G401.6 (cell line): ENCODE measurements at regions not wholly inside any gene's neighbourhood (a gene's known extent, or its start where the extent isn't known, plus 50 kb on each side); places are given as distances from the start of the nearest gene placed in this dataset.
A peak's percentile ranks its signal among the peaks of the same experiment; 100 is the strongest.
"Not testable (repeated sequence)": the region's sequence is repeated elsewhere in the genome, so short reads cannot be mapped to it uniquely, and the experiment has no call there.

Experiments used
- FAIRE-seq: peaks from 2 replicates; lab custom pipeline; 2012; peaks lifted over from hg19 to GRCh38; lab: Jason Lieb, UNC

DNA sequence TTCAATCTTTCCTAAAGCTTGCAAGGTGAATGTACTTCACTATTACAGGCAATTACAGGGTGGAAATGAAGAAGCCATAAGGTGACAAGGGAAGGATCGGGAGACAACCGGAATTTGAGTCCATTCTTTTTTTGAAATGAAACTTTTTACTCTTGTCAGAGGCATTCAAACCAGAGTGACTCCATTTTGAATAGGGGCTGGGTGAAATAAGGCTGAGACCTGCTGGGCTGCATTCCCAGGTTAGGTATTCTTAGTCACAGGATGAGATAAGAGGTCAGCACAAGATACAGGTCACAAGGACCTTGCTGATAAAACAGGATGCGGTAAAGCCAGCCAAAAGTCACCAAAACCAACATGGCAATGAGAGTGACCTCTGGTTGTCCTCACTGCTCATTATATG is 363.3 kb downstream of the TYW1 start:
- FAIRE-seq, result no peak

DNA sequence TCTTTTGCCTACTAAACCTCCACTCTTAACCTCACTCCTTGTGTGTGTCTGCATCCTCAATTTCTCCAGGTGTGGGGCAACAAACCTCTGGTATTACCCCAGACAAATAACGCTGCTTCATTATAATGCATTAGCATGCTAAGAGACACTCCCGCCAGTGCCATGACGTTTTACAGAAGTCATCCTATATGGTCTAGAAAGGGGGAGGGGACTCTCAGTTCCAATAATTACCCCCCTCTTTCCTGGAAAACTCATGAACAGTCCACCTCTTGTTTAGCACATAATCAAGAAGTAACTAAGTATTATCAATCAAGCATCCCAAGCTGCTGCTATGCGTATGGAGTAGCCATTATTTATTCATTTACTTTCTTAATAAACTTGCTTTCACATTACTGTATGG is 364.5 kb downstream of the TYW1 start:
- FAIRE-seq, result no peak

DNA sequence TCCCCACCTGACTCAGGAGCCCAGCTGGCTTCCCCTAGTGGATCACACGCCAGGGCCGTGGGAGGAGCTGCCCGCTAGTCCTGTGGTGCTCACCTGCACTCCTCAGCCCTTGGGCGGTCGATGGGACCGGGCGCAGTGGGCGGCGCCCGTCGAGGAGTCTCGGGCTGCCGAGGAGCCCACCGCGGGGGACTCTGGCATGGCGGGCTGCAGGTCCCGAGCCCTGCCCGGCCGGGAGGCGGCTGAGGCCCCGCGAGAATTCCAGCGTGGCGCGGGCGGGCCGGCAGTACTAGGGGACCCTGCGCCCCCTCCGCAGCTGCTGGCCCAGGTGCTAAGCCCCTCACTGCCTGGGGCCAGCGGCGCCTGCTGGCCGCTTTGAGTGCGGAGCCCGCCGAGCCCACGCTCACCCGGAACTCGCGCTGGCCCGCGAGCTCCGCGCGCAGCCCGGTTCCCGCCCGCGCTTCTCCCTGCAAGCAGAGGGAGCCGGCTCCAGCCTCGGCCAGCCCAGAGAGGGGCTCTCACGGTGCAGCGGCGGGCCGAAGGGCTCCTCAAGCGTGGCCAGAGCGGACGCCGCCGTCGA is 367.9 kb downstream of the TYW1 start:
- FAIRE-seq, result no peak

DNA sequence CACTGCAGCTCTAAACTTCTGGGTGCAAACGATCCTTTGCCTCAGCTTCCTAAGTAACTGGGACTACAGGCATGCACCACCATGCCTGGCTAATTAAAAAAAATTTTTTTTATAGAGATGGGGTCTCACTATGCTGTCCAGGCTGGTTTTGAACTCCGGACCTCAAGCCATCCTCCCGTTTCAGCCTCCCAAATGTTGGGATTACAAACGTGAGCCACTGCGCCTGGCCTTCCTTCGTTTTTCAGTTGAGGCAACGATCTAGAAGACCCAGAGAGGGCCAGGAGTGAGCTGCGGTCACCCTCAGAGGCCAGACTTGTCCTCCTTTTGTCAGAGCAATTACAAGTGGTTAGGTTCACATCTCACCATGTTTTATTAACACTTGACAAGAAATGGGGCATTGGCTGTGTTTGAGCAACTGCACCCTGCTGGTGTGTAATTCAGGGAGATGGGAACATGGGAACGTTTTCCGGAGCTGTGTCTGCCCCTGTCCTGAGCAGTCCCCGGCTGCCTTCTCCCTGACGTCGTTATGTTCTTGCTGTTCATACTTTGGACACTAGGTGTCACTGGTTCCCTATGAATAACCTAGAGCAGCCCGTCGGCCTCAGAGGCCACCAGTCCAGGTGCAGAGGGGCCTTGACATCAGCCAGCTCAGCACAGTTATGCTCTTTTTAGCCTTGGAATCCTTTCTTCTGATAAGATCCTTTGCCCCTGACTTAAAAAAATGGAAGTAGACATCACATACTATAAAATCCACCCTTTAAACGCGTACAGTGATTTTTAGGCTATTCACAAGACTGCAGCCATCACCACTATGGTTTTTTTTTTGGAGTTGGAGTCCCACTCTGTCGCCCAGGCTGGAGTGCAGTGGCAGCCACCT is 375.0 kb downstream of the TYW1 start:
- peak; percentile 25 for FAIRE-seq

DNA sequence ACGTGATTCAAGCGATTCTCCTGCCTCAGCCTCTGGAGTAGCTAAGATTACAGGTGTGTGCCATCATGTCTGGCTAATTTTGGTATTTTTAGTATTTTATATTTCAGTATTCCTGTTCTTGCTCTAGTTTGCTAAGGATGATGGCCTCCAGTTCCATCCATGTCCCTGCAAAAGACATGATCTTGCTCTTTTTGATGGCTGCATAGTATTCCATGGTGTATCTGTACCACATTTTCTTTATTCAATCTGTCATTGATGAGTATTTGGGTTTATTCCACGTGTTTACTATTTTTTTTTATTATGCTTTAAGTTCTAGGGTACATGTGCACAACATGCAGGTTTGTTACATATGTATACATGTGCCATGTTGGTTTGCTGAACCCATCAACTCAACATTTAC is 376.8 kb downstream of the TYW1 start:
- not testable (repeated sequence) for FAIRE-seq

DNA sequence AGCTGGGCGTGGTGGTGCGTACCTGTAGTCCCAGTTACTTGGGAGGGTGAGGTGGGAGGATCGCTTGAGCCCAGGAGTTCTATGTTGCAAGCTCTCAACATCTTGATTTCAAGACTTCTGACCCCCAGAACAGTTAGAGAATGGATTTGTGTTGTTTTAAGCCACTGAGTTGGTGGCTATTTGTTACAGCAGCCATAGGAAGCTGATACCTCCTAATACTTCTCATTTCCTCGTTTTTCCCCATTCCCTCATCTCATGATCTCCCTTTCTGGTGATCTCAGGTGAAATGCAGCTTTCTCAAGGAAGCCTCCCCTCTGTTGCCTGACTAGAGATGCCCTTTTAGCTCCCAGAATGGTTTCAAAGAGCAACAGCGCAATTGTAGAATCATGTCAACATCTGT is 378.8 kb downstream of the TYW1 start:
- FAIRE-seq, result no peak

DNA sequence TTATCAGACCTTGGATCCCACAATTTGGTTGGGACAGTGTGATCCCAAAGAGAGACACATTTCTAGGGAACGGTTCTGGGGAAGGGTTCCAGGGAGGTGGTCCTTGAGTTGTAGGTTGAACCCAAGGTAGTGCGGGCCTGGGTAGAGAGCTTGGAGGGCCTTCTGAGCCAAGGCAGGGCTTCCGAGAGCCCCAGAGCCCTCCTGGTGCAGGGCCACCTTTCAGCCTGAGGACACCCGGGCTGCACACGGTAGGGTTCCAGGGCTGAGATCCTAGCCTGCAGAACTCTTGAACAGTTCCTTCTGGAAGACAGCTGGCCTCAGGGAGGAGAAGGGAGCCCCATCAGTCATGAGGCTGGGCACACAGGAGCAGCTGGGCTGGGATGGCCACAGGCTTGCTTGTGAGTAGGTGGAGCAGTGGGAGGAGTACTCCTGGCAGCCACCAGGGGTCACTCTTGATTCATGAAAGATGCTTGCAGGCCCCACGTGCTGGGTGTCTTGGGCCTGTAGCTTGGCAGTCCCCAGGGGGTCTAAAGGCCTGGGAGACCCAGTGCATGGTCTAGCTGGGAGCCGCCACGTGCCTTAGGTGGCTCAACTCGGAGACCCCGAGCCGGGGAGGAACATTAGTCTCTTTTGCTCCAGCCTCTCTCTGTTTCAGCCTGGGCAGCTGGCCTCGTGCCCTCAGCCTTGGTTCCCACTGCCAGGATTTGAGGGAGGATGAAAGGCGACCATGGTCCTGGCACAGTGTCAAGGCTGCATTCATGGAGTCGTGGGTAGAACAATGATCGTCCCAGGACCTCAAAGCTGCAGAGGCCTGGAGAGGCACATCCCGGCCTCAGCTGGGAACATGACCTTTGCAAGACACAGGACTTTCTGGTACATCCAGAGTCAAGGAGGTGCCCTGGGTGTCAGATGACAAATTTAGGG is 381.6 kb downstream of the TYW1 start:
- no peak for FAIRE-seq

DNA sequence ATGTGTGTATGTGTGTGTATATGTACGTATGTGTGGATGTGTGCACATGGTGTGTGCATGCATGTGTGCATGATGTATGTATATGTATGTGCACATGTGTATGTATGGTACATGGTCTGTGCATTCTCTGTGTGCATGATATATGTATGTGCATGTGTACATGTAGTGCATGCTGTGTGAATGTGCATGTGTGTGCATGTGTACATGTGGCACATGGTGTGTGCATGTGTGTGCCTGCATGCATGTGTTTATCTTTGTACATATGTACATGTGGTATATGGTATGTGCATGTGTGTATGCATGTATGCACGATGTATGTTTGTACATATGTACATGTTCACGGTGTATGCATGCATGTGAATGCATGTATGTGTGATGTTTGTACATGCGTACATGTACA is 383.7 kb downstream of the TYW1 start:
- FAIRE-seq, result no peak

DNA sequence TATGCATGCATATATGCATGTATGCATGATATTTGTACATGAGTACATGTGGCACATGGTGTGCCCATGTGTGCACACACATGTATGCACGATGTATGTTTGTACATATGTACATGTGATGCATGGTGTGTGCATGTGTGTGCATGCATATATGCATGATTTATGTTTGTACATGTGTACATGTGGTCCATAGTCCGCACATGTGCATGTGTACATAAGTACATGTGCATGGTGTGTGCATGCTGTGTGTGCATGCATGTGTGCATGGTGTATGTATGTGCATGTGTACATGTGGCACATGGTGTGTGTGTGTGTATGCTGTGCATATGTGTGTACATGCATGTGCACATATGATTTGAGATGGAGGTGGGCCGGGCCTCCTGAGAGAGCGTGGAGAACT is 384.2 kb downstream of the TYW1 start:
- no peak for FAIRE-seq

DNA sequence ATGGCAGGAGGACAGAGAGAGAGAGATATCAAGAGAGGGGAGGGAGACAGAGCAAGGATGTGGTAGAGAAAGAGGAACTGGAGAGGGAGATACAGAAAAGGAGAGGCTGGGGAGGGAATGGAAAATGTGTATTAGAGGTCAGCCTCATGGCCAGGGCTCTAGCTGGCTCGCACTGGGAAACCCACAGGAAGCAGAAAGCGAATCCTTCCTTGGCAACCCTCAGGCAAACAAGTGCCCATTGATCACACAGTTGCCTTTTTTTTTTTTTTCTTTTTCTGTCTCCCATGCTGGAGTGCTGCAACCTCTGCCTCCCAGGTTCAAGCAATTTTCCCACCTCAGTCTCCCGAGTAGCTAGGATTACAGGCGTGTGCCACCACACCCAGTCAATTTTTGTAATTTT is 391.2 kb downstream of the TYW1 start:
- FAIRE-seq, result no peak

DNA sequence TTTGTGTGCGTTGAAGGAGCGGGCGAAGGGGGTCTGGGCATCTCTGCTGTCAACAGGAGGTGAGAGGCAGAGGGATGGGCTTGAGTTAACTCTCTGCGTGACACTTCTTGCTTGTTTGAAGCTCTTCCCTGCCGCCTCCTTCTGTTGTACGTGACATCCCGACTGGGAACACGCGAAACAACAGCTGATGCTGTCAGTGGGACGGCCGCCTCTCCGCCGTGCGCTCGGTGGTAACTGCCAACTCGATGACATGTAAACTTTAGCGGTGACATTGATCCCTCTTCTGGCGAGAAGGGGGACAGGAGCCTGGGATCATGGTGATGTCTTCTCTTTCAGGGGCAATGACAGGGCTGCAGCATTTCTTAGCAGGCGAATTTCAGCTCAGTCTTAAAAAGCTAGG is 394.5 kb downstream of the TYW1 start:
- no peak for FAIRE-seq

DNA sequence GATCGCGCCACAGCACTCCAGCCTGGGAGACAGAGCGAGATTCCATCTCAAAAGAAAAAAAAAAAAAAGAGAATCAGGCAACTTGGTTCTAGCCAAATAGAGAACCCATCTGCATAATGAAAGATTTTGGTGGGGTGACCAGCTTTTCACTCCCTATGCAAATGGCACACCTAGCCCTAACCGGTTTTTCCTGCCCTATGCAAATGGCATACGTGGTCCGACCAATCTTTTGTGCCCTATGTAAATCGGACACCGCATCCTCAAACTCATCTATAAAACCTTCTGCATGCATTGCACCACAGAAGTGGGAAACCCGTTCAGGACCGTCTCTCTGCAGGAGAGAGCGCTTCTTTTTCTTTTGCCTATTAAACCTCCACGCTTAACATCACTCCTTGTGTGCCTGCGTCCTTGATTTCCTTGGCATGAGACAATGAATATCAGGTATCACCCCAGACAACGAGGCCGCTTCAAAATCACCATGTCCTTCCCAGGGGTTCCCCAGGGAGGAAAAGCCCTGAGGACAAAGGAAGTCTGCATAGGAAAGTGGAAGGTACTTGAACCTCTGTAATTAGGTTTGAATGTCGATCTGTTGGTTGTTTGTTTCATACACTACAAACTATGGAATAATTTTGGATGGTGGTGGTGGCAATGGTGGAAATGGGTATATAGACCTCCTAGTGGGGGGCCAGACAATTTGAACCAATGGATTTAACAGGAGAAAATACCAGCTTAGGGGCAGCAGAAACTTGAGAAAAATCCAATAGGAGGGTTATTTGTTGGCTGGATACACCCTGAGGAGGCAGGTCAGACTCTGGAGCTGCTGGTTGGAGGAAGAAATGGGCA is 396.2 kb downstream of the TYW1 start:
- FAIRE-seq, result no peak

DNA sequence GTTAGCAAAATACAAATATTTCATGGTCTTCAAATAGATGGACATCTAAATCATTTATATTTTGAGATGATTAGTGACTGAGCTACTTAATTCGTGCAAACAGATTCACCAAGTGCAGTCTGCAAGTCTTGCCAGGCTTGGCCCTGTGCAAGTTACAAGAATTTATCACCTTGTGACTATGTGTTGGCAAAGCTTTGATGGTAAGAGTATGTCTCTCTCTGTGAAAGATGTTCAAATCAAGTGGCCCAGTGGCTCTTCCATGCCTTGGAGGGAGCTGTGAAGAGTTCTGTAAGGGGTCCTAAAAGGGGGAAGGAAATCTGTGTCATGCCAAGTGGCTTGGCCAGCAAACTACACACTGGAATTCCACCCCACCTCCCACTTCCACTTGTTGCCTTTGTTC is 397.3 kb downstream of the TYW1 start:
- FAIRE-seq, result no peak

DNA sequence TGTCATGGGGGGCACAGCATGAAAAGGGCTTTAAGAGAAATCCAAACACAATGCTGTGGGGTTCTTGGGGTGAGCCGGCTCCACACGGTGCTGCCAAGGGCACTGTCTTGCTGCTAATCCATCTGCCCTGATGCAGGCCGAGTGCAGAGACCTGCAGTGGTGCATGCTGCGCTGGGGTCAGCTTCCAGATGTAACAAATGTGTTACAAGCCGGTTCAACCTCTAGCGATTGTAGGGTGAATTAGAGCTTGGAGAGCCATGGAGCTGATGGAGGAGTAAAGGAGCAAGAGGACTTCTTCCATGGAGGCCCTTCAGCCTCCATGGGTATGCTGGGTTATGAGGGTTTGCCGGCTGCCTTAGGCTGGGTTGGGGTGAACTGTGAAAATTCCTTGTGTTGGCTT is 402.3 kb downstream of the TYW1 start:
- no peak for FAIRE-seq

DNA sequence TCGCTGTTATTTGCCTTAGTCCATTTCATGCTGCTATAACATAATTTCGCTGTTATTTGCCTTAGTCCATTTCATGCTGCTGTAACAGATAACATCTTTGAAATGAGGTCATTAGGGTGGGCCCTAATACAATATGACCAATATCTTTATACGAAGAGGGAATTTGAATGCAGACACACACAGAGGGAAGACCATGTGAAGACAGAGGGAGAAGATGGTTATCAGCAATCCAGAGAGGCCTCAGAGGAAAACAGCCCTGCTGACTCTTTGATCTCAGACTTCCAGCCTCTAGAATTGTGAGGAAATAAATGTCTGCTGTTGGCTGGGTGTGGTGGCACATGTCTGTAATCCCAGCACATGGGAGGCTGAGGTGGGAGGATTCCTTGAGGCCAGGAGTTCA is 404.9 kb downstream of the TYW1 start:
- FAIRE-seq, result no peak

DNA sequence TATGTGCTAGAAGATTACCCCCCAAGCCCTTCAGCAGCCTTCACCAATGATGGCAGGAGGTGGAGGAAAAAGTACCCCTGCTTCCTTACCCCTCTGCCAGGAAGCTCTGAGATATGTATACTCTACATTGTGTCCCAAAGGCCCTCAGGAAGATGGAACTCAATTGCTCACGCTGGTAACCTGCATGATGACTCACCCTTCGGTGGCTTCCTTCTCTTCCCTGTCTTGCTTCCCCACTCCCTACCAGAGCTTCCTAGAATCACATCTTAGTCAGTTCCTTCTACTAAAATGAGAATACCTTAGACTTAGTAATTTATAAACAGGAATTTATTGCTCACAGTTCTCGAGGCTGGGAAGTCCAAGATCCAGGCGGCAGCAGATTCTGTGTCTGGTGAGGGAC is 405.6 kb downstream of the TYW1 start:
- FAIRE-seq, result no peak

DNA sequence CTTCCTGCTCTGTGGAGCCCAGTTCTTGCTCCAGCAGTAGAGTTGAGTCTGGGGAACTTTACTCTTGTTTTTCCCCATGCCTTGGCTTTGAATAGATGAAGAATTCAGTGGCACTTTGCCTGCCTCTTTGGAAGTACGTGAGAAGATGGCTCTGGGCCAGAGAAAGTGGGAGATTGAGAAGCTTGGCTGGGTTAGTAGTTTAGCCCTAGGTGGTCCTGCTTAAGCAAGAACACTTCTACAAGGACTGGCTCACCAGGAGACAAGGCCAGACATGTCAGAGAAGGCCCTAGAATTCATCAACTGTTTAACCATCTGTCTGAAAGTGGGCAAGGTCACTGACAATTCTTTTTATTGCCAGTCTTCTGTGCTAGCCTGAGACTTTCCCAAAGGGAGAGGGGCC is 410.3 kb downstream of the TYW1 start:
- FAIRE-seq, result no peak

DNA sequence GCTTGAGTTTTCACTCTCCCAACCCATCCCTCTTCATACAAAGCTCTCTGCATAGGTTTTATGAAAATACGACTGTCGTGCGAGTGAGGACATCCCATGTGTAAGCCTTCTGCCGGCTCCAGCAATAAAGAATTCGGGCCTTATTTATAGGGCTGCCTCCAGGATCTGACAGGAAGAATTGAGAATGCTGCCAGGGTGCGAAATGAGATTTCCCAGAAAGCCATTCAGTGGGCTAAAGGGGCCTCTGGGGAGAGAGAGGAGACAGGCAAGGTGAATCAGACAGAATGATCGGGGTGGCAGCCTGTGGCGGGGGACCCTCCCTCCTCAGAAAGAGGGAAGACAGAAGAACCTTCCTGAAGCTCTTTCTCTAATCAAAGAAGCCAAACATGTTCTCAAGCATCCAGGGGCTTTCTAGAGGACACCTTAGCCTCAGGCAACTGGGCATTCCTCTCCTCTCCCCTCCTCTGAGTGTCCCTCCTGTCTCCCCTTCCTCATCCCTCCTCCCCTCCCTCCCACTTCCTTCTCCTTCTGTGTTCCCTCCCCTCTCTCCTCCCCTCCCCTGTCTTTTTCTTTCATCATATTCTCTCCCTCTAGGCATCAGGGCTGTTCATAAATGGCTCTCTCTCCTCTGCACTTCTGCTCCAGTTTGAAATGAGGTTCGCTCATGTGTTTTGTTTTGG is 410.9 kb downstream of the TYW1 start:
- FAIRE-seq, result no peak

DNA sequence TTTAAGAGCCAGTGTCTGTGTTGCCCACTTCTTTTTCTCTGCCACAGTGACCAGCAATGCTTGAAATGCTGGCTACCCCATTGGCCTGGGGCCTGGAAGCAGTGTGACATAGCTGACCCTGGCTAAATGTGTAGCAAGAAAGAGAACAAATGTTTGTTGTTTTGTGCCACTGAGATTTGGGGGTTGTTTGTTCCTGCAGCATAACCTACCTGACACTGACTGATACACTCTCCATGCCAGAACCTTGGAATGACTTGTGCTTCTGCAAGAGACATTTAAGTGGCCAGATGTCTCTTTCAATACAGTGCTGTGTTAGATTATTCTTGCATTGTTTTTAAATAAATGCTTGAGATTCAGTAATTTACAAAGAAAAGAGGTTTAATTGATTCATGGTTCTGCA is 411.5 kb downstream of the TYW1 start:
- FAIRE-seq, result no peak

DNA sequence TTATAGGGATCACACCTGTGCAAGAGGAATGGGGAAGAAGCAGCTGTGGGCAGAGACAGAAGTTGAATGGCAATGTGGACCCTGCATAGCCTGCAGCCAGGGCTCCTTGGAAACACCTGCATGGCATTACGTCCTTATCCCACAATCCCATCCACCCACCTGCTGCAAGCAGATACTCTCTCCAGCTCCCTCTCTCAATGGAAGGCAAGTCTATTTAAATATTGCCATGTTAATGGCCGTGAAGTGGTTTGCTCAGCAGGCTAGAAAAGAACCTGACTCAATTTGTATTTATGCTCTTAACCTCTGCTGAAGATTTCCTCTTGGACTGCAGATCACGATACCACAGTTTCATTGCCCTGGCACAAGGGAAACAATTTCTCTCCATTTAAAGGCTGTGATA is 417.0 kb downstream of the TYW1 start:
- no peak for FAIRE-seq

DNA sequence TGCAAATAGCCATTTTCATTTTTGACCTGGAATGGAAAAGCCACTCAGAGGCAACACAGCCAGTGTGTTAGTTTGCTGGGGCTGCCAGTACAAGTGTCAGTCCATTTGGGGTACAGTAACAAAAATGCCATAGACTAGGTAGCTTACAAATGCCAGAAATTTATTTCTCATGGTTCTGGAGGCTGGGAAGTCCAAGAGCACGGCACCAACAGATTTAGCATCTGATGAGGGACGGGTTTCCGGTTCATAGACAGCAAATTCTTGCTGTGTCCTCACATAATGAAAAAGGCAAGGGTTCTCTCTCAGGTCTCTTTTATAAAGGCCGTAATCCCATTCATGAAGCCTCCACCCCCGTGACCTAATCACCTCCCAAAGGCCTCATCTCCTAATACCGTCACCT is 418.2 kb downstream of the TYW1 start:
- no peak for FAIRE-seq

DNA sequence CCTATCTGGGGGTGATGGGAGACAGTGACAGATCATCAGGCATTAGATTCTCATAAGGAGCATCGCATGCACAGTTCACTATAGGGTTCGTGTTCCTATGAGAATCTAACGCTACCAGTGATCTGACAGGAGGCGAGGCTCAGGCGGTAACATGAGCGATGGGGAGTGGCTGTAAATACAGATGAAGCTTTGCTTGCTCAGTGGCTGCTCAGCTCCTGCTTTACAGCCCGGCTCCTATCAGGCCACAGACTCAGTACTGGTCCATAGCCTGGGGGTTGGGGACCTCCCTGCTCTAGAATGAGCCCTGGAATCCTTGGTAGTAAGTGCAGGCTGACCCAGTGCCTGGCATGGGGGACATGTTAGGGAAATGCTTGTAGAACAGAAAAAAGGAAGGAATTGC is 426.0 kb downstream of the TYW1 start:
- FAIRE-seq, result no peak
